ENCODE measurements at regions not wholly inside any gene's neighbourhood (a gene's known extent, or its start where the extent isn't known, plus 50 kb on each side); places are given as distances from the start of the nearest gene placed in this dataset.
"Not testable (repeated sequence)": the region's sequence is repeated elsewhere in the genome, so short reads cannot be mapped to it uniquely, and the experiment has no call there.

DNA sequence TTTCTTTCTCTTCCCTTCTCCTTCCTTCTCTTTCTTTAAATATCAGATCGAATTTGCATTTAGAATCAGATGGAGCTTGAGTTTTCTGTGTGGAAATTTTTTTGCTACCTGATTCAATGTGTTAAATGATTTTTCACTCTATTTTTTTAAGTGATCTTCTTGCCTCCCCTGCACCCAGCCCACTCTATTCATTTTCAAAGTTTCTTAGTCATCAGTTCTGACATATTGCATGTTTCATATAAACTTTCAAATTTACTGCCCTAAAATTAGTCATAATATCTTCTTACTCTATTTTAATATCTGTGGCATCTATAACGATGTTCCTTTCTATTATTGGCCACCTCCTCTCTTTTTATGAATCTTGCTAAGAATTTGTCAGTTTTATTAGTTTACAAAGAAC lies 69.1 kb downstream of the MTNR1B start:
- Histone ChIP-seq H3K9me3 (ENCODE audit: low read depth, low read length) (no peaks in the 10 kb centered on the region), H3K36me3 (ENCODE audit: insufficient read depth, low read length) (no peaks in the 10 kb centered on the region), H3K4me1 (ENCODE audit: insufficient read depth, low read length) (peaks cover 8% of the 10 kb centered on the region), H2AFZ (ENCODE audit: low read length) (no peak overlapping the region), H3K4me3 (ENCODE audit: insufficient read depth, low read length) (no peak overlapping the region), H3K79me2 (ENCODE audit: insufficient read depth, low read length) (no peaks in the 10 kb centered on the region), H4K20me1 (ENCODE audit: insufficient read depth, low read length) (no peaks in the 10 kb centered on the region), H3K27me3 (ENCODE audit: insufficient read depth, low read length) (no peaks in the 10 kb centered on the region), H3K4me2 (ENCODE audit: insufficient read depth, low read length) (no peak overlapping the region), H3K27ac (ENCODE audit: low read depth, low read length) (no peak overlapping the region)
- DNase-seq (ENCODE audit: insufficient read length, low spot score, missing footprints), result no peak
- TF ChIP-seq, protein P1, sequence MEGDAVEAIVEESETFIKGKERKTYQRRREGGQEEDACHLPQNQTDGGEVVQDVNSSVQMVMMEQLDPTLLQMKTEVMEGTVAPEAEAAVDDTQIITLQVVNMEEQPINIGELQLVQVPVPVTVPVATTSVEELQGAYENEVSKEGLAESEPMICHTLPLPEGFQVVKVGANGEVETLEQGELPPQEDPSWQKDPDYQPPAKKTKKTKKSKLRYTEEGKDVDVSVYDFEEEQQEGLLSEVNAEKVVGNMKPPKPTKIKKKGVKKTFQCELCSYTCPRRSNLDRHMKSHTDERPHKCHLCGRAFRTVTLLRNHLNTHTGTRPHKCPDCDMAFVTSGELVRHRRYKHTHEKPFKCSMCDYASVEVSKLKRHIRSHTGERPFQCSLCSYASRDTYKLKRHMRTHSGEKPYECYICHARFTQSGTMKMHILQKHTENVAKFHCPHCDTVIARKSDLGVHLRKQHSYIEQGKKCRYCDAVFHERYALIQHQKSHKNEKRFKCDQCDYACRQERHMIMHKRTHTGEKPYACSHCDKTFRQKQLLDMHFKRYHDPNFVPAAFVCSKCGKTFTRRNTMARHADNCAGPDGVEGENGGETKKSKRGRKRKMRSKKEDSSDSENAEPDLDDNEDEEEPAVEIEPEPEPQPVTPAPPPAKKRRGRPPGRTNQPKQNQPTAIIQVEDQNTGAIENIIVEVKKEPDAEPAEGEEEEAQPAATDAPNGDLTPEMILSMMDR (IDR thresholded peaks at IDR 0.05; ENCODE audit: extremely low read depth, low read depth, low read length), result no peak

DNA sequence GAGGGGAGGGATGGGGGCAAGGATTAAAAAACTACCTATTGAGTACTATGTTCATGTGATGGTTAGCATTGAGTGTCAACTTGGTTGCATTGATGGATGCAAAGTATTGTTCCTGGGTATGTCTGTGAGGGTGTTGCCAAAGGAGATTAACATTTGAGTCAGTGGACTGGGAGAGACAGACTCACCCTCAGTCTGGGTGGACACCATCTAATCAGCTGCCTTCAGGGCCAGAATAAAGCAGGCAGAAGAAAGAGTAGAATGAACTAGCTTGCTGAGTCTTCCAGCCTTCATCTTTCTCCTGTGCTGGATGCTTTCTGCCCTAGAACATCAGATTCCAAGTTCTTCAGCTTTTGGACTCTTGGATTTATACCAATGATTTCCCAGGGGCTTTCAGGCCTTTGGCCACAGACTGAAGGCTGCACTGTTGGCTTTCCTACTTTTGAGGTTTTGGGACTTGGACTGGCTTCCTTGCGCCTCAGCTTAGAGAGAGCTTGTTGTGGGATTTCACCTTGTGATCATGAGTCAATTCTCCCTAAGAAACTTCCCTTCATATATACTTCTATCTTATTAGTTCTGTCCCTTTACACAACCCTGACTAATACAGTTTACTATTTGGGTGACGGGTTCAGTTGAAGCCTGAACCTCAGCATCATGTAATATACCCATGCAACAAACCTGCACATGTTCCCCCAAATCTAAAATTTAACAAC lies 70.2 kb downstream of the MTNR1B start:
- TF ChIP-seq, protein P1 (IDR thresholded peaks at IDR 0.05; ENCODE audit: extremely low read depth, low read depth, low read length), result no peak
- Histone ChIP-seq H3K4me3 (ENCODE audit: insufficient read depth, low read length) (no peak overlapping the region), H2AFZ (ENCODE audit: low read length) (no peak overlapping the region), H4K20me1 (ENCODE audit: insufficient read depth, low read length) (no peaks in the 10 kb centered on the region), H3K27me3 (ENCODE audit: insufficient read depth, low read length) (no peaks in the 10 kb centered on the region), H3K4me2 (ENCODE audit: insufficient read depth, low read length) (no peak overlapping the region), H3K27ac (ENCODE audit: low read depth, low read length) (no peak overlapping the region), H3K4me1 (ENCODE audit: insufficient read depth, low read length) (peaks cover 8% of the 10 kb centered on the region), H3K79me2 (ENCODE audit: insufficient read depth, low read length) (no peaks in the 10 kb centered on the region), H3K9me3 (ENCODE audit: low read depth, low read length) (no peaks in the 10 kb centered on the region), H3K36me3 (ENCODE audit: insufficient read depth, low read length) (no peaks in the 10 kb centered on the region)
- DNase-seq (ENCODE audit: insufficient read length, low spot score, missing footprints), result peak; percentile 63

DNA sequence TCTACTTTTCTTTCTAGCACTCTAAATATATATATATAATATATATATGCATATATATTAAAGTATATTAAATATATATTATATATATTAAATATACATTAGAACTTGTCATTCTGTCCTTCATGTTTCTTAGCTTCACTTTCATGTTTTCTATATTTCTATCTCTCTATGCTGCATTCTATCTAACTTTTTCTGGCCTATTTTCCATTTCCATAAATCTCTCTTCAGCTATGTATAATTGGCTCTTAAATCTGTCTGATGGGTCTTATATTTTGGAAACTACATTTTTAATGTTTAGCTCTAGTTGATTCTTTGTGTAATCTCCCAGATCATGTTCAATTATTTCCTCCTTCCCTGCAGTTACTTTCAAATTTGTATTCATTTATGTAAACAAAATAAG lies 72.2 kb downstream of the MTNR1B start:
- Histone ChIP-seq H3K4me1 (ENCODE audit: insufficient read depth, low read length) (peaks cover 8% of the 10 kb centered on the region), H3K36me3 (ENCODE audit: insufficient read depth, low read length) (no peaks in the 10 kb centered on the region), H3K27me3 (ENCODE audit: insufficient read depth, low read length) (no peaks in the 10 kb centered on the region), H2AFZ (ENCODE audit: low read length) (no peak overlapping the region), H3K79me2 (ENCODE audit: insufficient read depth, low read length) (no peaks in the 10 kb centered on the region), H3K4me3 (ENCODE audit: insufficient read depth, low read length) (no peak overlapping the region), H3K9me3 (ENCODE audit: low read depth, low read length) (no peaks in the 10 kb centered on the region), H3K27ac (ENCODE audit: low read depth, low read length) (no peak overlapping the region), H4K20me1 (ENCODE audit: insufficient read depth, low read length) (no peaks in the 10 kb centered on the region), H3K4me2 (ENCODE audit: insufficient read depth, low read length) (no peak overlapping the region)
- TF ChIP-seq, protein P1 (IDR thresholded peaks at IDR 0.05; ENCODE audit: extremely low read depth, low read depth, low read length), result no peak
- no peak for DNase-seq (ENCODE audit: insufficient read length, low spot score, missing footprints)

DNA sequence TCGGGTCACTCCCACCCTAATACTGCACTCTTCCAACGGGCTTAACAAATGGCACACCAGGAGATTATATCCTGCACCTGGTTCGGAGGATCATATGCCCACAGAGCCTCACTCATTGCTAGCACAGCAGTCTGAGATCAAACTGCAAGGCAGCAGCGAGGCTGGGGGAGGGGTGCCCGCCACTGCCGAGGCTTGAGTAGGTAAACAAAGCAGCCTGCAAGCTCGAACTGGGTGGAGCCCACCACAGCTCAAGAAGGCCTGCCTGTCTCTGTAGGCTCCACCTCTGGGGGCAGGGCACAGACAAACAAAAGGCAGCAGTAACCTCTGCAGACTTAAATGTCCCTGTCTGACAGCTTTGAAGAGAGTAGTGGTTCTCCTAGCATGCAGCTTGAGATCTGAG lies 73.7 kb downstream of the MTNR1B start:
- H3K4me2 ChIP-seq (ENCODE audit: insufficient read depth, low read length); H2AFZ ChIP-seq (ENCODE audit: low read length); DNase-seq (ENCODE audit: insufficient read length, low spot score, missing footprints); H3K27ac ChIP-seq (ENCODE audit: low read depth, low read length); H3K79me2 ChIP-seq (ENCODE audit: insufficient read depth, low read length); H3K9me3 ChIP-seq (ENCODE audit: low read depth, low read length); H4K20me1 ChIP-seq (ENCODE audit: insufficient read depth, low read length); H3K36me3 ChIP-seq (ENCODE audit: insufficient read depth, low read length); H3K4me3 ChIP-seq (ENCODE audit: insufficient read depth, low read length); H3K27me3 ChIP-seq (ENCODE audit: insufficient read depth, low read length); H3K4me1 ChIP-seq (ENCODE audit: insufficient read depth, low read length): not testable (repeated sequence)

All from osteoblast (primary cell).